Left cardiac atrium (tissue), 4 donors: ENCODE measurements at regions not wholly inside any gene's neighbourhood (a gene's known extent, or its start where the extent isn't known, plus 50 kb on each side); places are given as distances from the start of the nearest gene placed in this dataset.
A peak's percentile ranks its signal among the peaks of the same experiment; 100 is the strongest.

ENCODE experiments used
- ATAC-seq, 2 donors: fragments of 200-7000 bp; cut with Tn5 transposase; one replicate each; pipeline ENCODE4 v1.9.1; 2020; ENCODE audit warnings: mild to moderate bottlenecking in 2 of 2, moderate library complexity in 2 of 2
- DNase-seq: peaks from one replicate; pipeline ENCODE4 v3.0.0-alpha.2; 2020
- intact Hi-C, 2 donors: fragments of 100-400 bp; cut with DNase I; formaldehyde crosslinking; loops; one replicate each; pipeline versions ENCODE4 v1.14.1 to v1.15.1; 2022 to 2023
- donor health status: DM: no; HTN: yes; CAD: no.
- donor health status: DM: no; HTN: yes; CAD: no; lungs with severe emphysema.
- donor health status: DM: yes; HTN: yes; CAD: no.
- donor health status: Dilated cardiomyopathy.

DNA sequence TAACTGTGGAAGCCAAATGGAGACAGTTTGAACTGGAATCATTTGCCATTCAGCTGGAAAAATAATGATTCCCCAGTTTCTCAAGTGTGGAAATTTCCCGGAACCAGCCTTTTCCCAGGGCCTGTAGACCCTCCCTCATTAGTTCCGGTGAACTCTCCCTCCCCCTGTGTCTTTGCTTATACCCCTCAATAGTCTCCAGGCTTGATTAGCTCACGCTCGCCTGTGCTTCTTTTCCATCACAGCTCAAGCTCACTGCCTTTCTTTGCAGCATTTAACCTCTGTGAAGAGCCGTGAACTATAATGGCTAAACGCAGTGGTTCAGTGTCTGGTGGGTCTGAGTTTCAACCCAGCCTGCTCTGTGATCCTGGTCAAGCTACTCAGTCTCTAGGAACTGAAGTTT, 690.8 kb downstream of the INHBA start:
- intact Hi-C loops = no loop called here
- DNase-seq (no peak), ATAC-seq (no peak)

DNA sequence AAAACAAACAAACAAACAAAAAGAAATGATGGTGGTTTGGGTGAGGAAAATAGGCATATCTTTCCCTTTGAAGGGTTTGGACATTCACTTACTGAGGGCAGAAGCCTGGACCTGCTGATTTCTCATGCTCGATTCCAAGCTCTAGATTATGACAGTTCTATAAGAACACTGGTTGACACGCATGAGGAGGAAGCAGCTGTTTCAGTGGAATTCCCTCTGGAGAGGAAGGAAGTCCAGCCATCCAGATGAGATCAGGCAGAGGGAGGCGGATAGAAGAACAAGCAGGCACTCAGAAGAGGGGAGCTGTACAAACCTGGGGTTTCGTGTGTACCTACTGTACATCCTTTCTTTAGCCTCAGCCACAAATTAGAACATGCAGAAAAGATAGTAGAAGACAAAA, 691.9 kb downstream of the INHBA start:
- intact Hi-C loops = no loop called here
- ATAC-seq (peak in 1 of 2 donors; percentile 78), DNase-seq (peak; percentile 23)

DNA sequence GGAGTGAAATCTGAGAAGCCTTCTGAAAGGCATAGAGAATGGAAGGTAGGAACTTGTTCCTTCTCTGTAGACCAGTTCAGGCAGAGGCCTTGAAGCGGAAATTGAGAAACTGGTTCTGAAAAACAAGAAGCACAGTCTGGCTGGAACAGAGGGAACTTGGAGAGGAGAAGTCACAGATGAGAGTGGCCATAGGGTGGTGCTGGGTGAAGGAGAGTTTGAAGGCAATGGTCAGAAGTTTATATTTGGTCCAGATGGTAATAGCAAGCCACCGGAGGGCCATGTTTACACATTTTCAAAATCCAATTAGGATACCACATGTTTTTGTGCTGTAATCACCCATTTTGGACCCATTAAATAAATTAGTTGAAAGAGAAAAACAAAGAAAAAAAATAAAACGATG, 692.5 kb downstream of the INHBA start:
- ATAC-seq (peak; percentile 34 to 70), DNase-seq (no peak)
- intact Hi-C loops = no loop called here

DNA sequence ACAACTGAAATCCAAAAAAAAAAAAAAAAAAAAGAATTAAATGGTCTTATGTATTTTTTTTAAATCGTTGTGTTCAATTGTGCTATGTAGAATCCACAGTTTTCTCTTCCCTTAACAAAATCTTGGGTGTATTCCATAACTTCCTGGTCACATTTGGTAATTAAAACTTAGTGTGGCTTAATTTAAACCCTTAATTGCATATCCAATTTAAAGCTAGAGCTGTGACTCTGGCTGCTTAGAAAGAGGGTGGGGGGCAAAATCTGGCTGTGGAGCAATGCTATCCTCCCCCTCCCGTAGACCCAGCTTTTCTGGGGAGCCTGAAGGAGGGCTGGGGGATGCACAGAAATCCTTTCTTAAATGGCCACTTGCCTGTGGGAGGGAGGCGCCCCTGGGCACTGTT, 695.1 kb downstream of the INHBA start:
- ATAC-seq = no peak

DNA sequence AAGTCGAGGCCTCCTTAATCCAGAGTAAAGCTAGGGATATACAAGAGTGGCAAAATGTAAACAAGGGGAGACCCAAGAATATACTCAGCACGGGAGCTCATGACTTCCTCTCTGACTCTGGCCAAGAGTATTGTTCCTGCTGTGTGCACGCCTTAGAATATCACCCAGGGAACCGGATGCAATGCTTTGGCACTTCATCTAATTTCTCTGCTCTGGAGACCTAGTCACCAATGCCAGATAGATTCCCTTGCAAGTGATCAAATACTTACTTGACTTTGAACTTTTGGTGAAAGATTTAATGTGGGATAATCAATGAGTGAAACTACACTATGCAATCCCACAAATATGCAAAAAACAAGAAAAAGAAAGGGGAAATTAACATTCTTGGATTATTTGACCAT, 695.5 kb downstream of the INHBA start:
- intact Hi-C loops = no loop called here
- peak in 1 of 2 donors; percentile 7 for ATAC-seq

More for the DNA sequence above, 695.1 kb downstream of the INHBA start:
- DNase-seq = no peak
- intact Hi-C loops = no loop called here

DNA sequence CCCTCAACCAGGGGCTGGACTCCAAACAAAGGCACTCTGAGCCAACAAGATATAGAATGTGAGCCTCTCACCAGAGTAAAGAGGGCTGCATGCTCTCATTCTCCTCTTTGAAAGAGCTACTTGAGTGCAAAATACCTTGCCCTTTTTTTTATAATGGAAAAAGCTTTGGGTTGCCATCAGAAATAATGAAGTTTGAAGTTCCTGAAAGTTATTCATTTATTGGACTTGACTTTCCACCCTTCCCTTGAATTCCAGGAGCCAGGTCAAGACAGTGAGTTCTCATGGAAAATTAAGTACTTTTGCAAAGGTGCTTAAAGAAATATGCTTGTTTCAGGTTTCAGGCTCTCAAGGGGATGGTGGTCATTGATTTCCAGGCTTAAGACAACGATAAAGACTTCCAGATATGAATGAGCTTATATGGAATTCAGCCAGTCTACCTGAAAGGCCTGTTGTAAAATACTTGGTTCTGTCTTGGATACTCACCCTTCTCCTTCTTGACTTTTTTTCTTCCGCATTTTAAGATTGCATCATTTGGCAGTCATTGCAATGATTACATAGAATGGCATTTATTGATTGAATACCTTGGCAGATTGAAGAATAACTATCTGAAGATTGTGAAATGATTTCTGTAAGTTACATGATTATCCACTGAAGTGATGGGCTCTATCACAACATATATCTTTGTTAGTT, 696.4 kb downstream of the INHBA start:
- intact Hi-C loops = no loop called here
- no peak for DNase-seq
- ATAC-seq = no peak

More for the DNA sequence above, 695.5 kb downstream of the INHBA start:
- DNase-seq = no peak

DNA sequence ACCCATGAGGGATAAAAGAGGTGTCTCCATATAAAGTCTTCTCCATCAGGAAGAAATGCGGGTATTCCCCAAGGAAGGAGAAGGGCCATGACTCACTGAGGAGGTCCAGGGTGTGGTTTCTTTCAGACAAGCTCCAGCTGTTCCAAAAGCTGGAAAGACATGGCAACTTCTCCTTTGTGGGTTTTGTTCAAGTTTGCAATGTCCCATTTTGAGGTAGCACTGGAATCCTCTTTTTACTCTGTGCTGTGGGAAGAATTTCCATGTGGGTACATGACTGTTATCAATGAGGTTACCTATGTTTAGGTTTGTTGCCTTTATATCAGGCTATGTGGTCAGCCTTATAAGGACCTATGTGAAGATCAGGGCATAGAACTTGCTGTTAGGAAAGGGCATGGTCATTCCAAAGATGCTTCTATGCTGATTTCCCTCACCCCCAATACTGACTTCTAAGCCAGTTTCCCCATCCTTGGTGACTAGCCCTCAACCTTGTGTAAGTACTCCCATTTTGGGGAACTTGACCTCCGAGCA, 697.5 kb downstream of the INHBA start:
- intact Hi-C loops = no loop called here
- DNase-seq = peak; percentile 36
- ATAC-seq = peak in 1 of 2 donors; percentile 86

DNA sequence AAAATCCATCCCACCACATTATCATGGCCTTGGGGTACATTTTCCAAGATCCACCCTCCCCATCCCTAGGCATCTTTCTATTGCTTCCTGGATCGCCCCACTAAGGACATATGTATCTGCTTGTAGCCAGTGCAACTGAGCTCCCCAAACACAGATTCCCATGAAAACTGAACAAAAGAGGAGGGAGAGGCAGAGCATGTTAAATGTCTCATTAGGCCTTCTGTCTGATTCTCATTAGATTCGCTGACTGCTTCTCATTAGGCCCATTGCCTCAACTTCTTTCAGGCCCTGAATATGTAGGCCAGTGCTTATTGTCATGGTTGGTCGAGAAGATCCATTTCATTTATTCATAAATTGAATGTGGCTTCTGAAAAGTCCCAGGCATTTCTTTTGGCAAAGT, 698.9 kb downstream of the INHBA start:
- intact Hi-C loops = no loop called here
- no peak for ATAC-seq

DNA sequence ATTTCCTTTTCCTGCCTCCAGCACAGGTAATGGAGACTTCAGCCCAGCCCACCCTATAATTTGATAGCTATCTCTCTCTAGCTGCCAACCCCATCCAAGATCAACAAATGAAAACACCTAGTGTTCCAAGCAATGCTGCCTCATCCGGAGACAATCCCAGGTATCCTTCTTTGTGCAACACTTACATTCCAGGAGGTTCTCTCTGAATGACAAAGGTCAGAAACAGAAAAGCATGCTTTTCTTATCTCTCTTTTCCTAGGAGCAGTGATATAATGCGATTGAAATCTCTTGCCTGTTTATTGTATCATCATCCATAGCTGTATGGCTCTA, 699.3 kb downstream of the INHBA start:
- intact Hi-C loops = no loop called here
- DNase-seq = no peak
- no peak for ATAC-seq

More for the DNA sequence above, 698.9 kb downstream of the INHBA start:
- no peak for DNase-seq

DNA sequence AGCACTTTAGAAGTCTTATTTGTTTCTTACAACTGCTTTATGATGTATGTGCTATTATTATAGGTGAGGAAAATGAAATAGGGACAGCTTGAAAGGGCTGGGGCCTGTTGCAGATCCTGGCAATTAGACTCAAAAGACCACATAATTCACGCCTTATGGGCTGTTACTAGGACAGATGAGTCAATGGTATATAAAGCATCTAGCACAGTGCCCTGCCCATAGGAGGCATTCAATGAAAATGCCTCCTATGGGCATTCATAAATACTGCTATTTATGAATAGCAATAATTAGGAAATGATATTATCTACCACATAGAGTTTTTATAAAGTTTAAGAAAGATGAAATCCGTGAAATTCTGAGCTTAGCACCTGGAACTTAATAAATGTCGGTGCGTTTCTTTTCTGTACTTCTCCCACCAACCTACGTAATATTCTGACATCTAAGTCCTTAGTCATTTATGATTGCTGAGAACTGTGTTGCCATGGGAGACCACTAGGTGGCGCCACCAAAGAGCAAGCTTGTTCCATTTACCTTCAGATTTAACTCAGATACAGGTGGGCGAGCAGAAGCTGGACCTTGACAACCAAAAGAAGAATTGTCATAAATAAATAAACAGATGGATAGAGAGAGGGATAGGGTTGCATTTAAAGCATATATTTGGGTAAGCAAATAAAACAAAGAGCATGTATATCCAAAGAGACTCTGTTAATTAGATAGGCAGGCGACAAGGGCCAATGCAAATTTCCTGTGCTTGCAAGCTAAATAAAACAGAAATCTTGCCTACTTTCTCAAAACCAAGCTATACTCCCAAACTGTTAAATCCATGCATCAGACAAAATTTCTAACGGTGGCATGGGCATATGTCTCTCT, 699.9 kb downstream of the INHBA start:
- DNase-seq = peak; percentile 27
- intact Hi-C loops = no loop called here
- no peak for ATAC-seq

DNA sequence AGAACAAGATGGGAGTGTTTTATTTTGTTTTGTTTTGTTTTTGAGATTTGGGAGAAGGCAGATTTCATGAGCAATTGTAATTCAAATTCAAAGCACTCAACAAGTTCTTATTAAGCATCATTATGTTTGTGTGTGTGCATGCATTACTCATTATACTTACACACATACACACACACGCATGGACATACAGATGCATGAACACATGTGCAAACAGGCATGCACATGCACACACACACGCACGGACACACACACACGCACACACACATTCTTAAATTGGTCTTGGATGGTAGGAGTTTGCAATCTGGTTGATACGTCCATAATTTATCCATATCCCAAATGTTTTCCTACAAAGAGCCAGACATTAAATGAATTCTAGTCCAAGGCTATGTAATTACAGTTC, 702.8 kb downstream of the INHBA start:
- DNase-seq (no peak), ATAC-seq (no peak)
- intact Hi-C loops = no loop called here

DNA sequence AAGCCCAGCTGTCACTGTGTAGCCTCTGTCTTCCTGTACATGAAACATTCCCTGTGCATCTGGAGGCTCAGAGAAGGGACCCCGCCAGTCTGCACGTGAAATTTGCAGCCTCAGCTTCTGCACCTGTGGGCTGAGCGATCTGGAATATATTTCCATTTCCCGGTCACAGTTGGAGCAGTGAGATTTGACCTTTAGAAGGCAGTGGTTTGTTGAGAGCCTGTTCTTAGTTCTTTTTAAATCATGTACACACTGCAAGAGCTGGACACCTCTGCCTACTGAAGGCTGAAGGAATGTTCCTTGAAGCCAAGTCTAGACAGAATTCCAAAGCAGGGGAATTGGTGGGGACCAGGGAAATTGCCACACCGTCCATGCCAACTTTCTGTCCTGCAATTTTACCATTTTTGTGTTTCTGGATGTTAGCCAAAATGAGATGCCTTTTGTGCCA, 706.6 kb downstream of the INHBA start:
- intact Hi-C loops = no loop called here
- ATAC-seq (no peak), DNase-seq (no peak)

DNA sequence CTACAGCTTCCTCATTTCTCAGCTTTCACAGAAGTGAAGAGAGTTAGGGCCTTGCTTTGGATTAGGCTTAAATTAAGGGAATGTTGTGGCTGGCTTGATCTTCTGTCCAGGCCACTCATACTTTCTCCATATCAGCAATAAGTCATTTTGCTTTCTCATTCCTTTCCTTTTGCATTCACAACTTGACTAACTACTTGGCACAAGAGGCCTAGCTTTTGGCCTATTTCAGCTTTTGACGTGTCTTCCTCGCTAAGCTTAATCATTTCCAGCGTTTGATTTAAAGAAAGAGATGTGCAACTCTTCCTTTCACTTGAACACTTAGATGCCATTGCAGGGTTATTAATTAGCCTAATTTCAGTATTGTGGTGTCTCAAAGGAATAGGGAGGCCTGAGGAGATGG, 712.0 kb downstream of the INHBA start:
- ATAC-seq = no peak
- intact Hi-C loops = no loop called here

DNA sequence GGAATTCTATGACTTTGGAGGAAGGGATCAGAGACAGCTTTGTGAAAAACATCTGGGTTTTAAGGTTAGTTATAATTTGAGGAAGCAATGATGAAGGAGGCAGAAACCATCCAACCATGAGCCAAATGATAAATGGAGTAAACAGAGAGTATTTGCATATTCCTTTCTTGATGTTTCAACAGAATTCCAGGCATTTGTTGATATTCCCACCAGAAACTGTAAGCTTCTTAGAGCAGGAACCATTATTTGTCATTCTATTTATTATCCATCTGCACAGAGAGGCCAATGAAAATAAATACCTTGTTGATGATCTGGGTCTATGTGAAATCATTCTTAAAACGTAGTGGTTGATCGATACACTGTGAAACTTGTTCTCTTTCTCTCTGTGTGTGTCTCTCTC, 715.3 kb downstream of the INHBA start:
- intact Hi-C loops = no loop called here
- DNase-seq (no peak), ATAC-seq (no peak)

More for the DNA sequence above, 712.0 kb downstream of the INHBA start:
- DNase-seq = no peak

DNA sequence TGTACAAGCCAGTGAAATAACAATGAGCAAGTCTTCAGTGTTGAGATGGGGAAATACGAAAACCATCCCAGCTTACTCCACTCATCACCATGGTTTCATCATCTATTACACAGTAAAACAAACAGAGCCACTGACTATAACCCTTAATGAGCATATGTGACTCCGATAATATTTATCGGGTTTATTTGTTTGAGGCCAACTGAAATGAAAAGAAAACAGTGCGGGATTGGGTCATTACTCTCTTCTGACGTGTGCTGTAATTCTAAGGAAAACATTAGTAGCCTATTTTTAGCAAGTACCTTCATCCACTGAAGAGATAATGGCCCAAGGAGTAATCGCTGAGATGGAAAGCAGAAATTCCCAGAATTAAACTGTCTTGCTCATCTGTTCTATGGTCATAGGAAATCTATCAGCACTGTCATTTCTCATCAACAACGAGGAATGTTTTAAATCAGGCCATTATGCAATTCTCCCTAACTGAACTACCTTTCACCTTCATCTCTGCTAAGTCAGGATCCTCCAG, 716.5 kb downstream of the INHBA start:
- DNase-seq = no peak
- intact Hi-C loops = no loop called here
- ATAC-seq = peak; percentile 73 to 94

DNA sequence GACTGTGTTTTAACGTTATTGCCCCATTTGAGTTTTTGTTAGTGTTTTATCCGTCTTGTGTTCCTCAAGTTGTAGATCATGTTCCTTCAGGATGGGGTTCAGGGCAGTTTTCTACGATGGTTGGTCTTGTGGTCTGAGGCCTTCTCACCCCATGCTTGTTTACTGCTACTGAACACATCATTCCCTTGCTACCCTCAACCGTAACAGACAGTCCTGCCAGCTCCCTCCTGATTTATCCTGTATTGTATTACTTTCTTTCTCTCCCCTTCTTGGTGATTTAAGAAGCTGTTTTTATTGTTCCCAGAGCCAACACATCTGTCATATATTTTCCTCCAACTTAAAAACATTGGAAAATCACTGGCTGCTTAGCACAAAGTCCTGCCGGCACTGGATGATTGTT, 719.8 kb downstream of the INHBA start:
- intact Hi-C loops = no loop called here
- ATAC-seq = no peak
- DNase-seq = no peak

DNA sequence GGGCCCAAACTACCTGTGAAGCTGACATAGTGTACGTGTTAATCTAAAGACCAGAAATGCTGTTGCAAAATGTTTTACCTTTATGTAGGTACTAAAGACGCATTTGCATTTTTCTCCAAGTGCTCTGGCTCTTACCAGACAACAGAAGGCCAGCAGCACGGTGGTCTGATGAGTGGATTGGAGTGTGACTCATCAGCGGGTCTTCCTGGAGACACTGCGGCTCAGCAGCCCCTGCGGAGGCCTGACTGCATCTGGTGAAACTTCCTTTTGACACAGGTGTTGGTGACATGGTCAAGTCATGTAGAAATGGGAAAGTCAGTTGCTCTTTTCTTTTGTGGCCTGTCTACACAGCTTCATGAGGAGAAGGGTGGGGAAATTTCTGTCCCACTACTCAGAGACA, 723.6 kb downstream of the INHBA start:
- no peak for ATAC-seq
- DNase-seq = no peak
- intact Hi-C loops = no loop called here

DNA sequence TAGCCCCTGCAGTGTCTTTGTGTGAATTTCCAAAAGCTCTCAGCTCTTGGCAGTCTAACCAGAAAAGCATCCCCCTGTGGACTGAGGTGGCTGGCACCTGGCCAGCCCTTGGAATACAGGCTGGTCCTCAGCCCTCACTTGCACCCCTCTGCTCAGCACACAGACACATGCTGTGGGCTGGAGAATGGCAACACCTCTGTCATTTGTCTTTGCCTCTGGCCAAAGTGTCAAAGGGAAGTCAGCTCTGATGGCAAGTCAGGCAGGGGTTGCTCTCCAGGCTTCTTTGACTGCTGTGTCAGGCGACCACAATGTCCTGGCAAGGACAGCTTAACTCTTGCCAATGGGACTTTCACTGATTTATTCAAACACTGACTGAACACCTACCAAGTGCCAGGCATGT, 724.8 kb downstream of the INHBA start:
- no peak for ATAC-seq
- no peak for DNase-seq
- intact Hi-C loops = no loop called here

DNA sequence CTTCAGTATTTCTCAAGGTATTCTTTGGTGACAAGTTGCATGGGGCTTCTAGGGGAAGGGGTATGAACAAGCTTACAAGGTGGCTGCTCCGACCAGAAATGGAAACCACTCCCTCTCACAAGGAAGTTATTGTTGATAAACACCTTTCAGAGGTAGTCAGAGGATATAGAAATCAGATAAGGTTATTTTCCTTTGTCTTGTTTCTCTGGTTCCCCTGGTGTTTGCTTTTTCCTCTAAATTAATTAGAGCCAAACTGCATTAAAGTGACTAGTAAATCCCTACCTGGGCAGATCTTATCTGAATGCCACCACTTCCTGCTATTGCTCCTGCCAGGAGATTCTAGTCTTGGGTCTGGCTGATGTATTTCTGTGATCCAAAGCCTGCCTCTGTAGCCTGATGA, 725.4 kb downstream of the INHBA start:
- DNase-seq (no peak), ATAC-seq (no peak)
- intact Hi-C loops = no loop called here

DNA sequence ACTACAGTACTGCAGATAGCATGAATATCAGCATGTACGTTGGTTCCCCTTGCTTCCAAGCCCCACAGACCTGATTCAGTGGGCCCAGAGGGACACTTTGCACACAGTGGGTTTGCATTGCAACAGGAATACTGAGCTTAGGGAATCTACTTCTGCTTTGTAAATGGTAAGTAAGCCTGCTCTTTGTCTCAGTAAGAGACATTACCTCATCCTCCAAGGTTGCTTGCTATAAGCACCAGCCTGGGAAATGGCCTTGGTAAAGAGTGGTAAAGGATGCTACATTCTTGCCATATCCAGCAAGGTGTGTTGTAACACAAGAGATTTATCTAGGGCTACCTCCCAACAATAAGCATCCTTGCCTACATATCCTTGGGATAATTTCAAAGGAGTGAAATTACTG, 730.5 kb downstream of the INHBA start:
- ATAC-seq (no peak), DNase-seq (no peak)
- intact Hi-C loops = no loop called here
